Psoas muscle (tissue), 7 donors: ENCODE measurements at regions not wholly inside any gene's neighbourhood (a gene's known extent, or its start where the extent isn't known, plus 50 kb on each side); places are given as distances from the start of the nearest gene placed in this dataset.

Source experiments
- ATAC-seq, 4 donors: fragments of 200-7000 bp; cut with Tn5 transposase; one replicate each; pipeline ENCODE4 v1.9.1; 2020; ENCODE audit warnings: moderate library complexity in 3 of 4, mild to moderate bottlenecking in 2 of 4
- DNase-seq, 2 donors: peaks; one replicate each; pipeline ENCODE4 v3.0.0-alpha.2; 2020
- H3K27ac ChIP-seq: fragments of 200-600 bp; one replicate; pipeline ENCODE4 v1.8.0; 2022
- H3K27me3 ChIP-seq, 3 donors: fragments of 200-600 bp in 1 of 3; one replicate each; pipeline versions ENCODE4 v1.6.1 to v1.8.0; 2013 to 2022; ENCODE audit warnings: low read length in 2 of 3, mild to moderate bottlenecking in 2 of 3, moderate library complexity in 1 of 3; ENCODE audit not compliant: insufficient read depth in 3 of 3
- H3K36me3 ChIP-seq, 2 donors: fragments of 200-600 bp in 1 of 2; one replicate each; pipeline versions ENCODE4 v1.6.1 to v1.8.0; 2013 to 2022; ENCODE audit warnings: low read depth in 1 of 2, mild to moderate bottlenecking in 1 of 2, moderate library complexity in 1 of 2; ENCODE audit not compliant: insufficient read depth in 1 of 2
- H3K4me1 ChIP-seq: fragments of 200-600 bp; one replicate; pipeline ENCODE4 v1.8.0; 2022
- H3K4me3 ChIP-seq: fragments of 200-600 bp; one replicate; pipeline ENCODE4 v1.8.0; 2022; ENCODE audit warnings: mild to moderate bottlenecking
- H3K9me3 ChIP-seq: fragments of 200-600 bp; one replicate; pipeline ENCODE4 v1.8.0; 2022
- WGBS, 3 donors: extraction: QIAGEN DNeasy Blood & Tissue Kit; methylation state at CpG; one replicate each; pipeline versions ENCODE4 v1.1.6 to v1.1.7; 2013; 5-methylcytosine and 5-hydroxymethylcytosine counted together
- intact Hi-C, 2 donors: fragments of 100-400 bp; cut with DNase I; formaldehyde crosslinking; loops; one replicate each; pipeline versions ENCODE4 v1.11.0 to v1.14.2; 2022
- TF ChIP-seq, protein P1 (sequence below): fragments of 200-600 bp; IDR thresholded peaks from one replicate; pipeline ENCODE4 v1.8.0; 2022; ENCODE audit warnings: antibody characterized with exemption
- donor health status: healthy with polysubstance abuse.
- donor health status: DM: no; HTN: no; CAD: no; lungs with moderate emphysema.
- donor health status: Bipolar disorder and iron deficiency.
- donor health status: healthy.
- donor health status: DM: yes; HTN: yes; CAD: no.
- donor health status: DM: no; HTN: no; CAD: no.
- donor health status: DM: yes; HTN: yes; CAD: no.

DNA sequence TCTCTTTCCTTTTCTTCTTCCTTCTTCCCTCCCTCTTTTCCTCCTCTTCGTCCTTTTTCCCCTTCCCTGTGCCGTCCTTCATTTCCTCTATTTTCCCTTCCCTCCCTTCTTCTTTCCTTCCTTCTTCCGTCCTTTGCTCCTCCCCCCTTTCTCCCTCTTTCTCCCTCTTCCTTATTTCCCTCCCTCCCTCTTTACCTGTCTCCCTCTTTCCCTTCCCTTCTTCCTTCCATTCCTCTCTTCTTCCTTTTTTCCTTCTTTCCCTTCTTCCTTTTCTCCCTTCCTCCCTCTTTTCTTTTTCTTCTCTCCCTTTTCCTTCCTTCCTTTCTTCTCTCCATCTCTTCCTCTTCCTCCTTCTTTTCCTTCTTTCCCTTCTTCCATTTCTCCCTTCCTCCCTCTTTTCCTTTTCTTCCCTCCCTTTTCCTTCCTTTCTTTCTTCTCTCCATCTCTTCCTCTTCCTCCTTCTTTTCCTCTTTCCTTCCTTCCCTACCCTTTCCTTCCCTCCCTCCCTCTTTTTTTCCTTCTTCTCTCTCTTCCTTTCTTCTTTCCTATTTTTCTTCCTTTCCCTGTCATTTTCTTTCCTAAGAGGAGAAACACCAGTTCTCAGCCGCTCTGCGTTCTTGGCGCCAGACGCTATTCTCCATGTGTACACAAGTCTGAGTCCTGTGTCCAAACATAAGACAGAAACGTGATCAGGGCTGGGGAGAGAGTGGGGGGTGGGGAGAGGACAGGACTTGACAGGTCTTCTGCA lies 597.1 kb downstream of the MID1IP1 start:
- Histone ChIP-seq H3K4me1 (no peaks in the 10 kb centered on the region), H3K36me3 (no peaks in the 10 kb centered on the region), H3K9me3 (no peaks in the 10 kb centered on the region), H3K27me3 (peaks cover 0 to 22% (median 0%) of the 10 kb centered on the region in 3 donors), H3K4me3 (no peak overlapping the region), H3K27ac (no peak overlapping the region)
- TF ChIP-seq, protein P1, sequence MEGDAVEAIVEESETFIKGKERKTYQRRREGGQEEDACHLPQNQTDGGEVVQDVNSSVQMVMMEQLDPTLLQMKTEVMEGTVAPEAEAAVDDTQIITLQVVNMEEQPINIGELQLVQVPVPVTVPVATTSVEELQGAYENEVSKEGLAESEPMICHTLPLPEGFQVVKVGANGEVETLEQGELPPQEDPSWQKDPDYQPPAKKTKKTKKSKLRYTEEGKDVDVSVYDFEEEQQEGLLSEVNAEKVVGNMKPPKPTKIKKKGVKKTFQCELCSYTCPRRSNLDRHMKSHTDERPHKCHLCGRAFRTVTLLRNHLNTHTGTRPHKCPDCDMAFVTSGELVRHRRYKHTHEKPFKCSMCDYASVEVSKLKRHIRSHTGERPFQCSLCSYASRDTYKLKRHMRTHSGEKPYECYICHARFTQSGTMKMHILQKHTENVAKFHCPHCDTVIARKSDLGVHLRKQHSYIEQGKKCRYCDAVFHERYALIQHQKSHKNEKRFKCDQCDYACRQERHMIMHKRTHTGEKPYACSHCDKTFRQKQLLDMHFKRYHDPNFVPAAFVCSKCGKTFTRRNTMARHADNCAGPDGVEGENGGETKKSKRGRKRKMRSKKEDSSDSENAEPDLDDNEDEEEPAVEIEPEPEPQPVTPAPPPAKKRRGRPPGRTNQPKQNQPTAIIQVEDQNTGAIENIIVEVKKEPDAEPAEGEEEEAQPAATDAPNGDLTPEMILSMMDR = no peak
- ATAC-seq = no peak
- intact Hi-C loops = no loop called here
- WGBS, 3 donors = 46 to 64% (median 64%) methylated on average over 8 of the region's 8 CpGs
- no peak for DNase-seq

DNA sequence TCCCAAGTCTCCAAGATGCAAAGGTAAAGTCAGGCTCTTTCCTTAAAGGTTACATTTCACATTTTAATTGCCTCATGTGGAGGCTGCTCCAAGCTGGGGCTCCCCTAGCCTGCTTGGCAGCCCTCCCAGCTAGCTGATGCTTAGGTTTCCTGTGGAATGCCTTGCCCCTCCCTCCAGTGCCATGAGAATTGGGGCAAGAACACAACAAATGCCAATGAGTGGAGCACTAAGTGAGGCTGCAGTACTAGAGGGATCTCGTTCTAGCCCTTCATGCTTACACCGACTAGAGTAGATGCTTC lies 597.7 kb downstream of the MID1IP1 start:
- Histone ChIP-seq H3K36me3 (no peaks in the 10 kb centered on the region), H3K27ac (no peak overlapping the region), H3K4me3 (no peak overlapping the region), H3K27me3 (peaks cover 0 to 28% (median 0%) of the 10 kb centered on the region in 3 donors), H3K9me3 (no peaks in the 10 kb centered on the region), H3K4me1 (no peaks in the 10 kb centered on the region)
- TF ChIP-seq, protein P1 = no peak
- intact Hi-C loops = no loop called here
- ATAC-seq (no peak), DNase-seq (no peak)
- WGBS, 3 donors = 14 to 54% (median 30%) methylated on average over 2 of the region's 2 CpGs

GRCh38 chrX:39399387-39399786 lies 598.1 kb downstream of the MID1IP1 start:
- no peak overlapping the region for H3K27ac ChIP-seq
- ATAC-seq = no peak
- H3K4me1 ChIP-seq = no peaks in the 10 kb centered on the region
- no peak for DNase-seq
- no peaks in the 10 kb centered on the region for H3K9me3 ChIP-seq
- 9 to 12% (median 11%) methylated on average over 3 of the region's 3 CpGs for WGBS, 3 donors
- no peaks in the 10 kb centered on the region for H3K36me3 ChIP-seq
- peaks cover 0 to 30% (median 0%) of the 10 kb centered on the region in 3 donors for H3K27me3 ChIP-seq
- intact Hi-C loops = no loop called here
- no peak overlapping the region for H3K4me3 ChIP-seq
- TF ChIP-seq, protein P1 = no peak

DNA sequence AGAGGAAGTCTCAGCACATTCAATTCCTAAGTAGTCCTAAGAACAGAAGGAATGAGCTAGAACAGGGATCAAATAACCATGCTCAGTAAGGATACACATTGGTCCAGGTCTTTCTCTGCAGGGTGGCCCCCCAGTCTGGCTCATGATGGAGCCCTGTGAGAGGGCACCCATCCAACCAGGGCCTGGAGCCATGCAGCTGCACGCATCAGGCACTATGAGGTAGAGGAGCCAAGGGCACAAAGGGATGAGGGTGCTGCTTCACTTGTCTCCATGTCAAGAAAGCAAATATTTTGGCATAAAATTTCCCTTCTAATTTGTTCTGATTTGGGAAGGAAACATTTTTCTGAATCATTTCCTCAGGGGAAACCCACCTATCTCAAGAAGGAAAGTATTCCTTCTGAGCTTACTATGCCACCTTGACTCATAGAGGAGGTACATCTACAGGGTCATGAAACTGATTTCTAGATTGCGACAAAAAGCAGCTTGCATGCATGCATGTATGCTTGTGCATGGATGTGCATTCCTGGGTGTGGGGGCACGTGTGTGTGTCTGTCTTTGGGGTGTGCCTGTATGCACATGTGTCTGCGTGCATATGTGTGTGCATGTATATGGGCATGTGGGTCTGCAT lies 600.3 kb downstream of the MID1IP1 start:
- no peaks in the 10 kb centered on the region for H3K9me3 ChIP-seq
- ATAC-seq (no peak), DNase-seq (no peak)
- no peaks in the 10 kb centered on the region for H3K4me1 ChIP-seq
- H3K27me3 ChIP-seq = peaks cover 0 to 39% (median 0%) of the 10 kb centered on the region in 3 donors
- no peaks in the 10 kb centered on the region for H3K36me3 ChIP-seq
- H3K4me3 ChIP-seq = no peak overlapping the region
- TF ChIP-seq, protein P1 = no peak
- 70 to 91% (median 85%) methylated on average over 4 of the region's 4 CpGs for WGBS, 3 donors
- no peak overlapping the region for H3K27ac ChIP-seq
- intact Hi-C loops = no loop called here
